Brain microvascular endothelial cell (primary cell): ENCODE measurements at regions not wholly inside any gene's neighbourhood (a gene's known extent, or its start where the extent isn't known, plus 50 kb on each side); places are given as distances from the start of the nearest gene placed in this dataset.

Source experiments
- DNase-seq: peaks from one replicate; pipeline ENCODE4 v3.0.0-alpha.2; 2020
- H3K27ac ChIP-seq: fragments of 250-450 bp; sonication (Bioruptor Pico); 2 replicates; pipeline ENCODE4 v1.5.1; 2020; ENCODE audit warnings: mild to moderate bottlenecking, moderate library complexity
- H3K27me3 ChIP-seq: fragments of 250-450 bp; sonication (Bioruptor Pico); replicated peaks from 2 replicates; pipeline ENCODE4 v1.5.1; 2020; ENCODE audit warnings: mild to moderate bottlenecking
- H3K36me3 ChIP-seq: fragments of 250-450 bp; sonication (Bioruptor Pico); replicated peaks from 2 replicates; pipeline ENCODE4 v1.5.1; 2020; ENCODE audit warnings: mild to moderate bottlenecking
- H3K4me3 ChIP-seq: 2 replicates; pipeline ENCODE4 v1.5.1; 2011; ENCODE audit warnings: low read depth, mild to moderate bottlenecking, control low read depth, low read length, moderate library complexity
- in situ Hi-C: cut with HindIII; loops from 2 replicates; pipeline ENCODE4 v1.10.0; 2017; ENCODE audit warnings: low sequenced_read_pairs, low pct_ligation_motif_present
- TF ChIP-seq, protein P1 (sequence below): IDR thresholded peaks from 2 replicates; pipeline ENCODE4 v1.5.1; 2011; ENCODE audit warnings: low read depth, mild to moderate bottlenecking, moderate library complexity, low read length, control low read depth, inconsistent platforms; ENCODE audit errors: missing control alignments

DNA sequence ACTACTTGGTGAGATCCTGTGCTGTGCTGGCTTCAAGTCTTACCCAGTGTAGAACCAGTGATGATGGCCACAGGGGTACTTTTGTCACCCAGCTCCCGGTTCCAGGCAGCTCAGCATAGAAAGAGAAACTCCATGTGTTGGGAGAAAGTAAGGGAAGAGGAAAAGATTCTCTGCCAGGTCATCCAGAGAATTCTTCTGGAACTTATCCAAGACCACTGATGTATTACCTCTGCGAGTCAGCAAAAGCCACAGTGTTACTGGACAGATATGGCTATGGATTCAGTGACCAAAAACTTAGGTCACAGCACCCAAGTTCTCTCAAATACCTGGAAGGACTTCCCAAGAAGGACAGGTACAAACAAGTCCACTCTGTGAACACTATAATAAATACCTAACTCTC, 399.5 kb upstream of the MIR17HG start:
- TF ChIP-seq, protein P1, sequence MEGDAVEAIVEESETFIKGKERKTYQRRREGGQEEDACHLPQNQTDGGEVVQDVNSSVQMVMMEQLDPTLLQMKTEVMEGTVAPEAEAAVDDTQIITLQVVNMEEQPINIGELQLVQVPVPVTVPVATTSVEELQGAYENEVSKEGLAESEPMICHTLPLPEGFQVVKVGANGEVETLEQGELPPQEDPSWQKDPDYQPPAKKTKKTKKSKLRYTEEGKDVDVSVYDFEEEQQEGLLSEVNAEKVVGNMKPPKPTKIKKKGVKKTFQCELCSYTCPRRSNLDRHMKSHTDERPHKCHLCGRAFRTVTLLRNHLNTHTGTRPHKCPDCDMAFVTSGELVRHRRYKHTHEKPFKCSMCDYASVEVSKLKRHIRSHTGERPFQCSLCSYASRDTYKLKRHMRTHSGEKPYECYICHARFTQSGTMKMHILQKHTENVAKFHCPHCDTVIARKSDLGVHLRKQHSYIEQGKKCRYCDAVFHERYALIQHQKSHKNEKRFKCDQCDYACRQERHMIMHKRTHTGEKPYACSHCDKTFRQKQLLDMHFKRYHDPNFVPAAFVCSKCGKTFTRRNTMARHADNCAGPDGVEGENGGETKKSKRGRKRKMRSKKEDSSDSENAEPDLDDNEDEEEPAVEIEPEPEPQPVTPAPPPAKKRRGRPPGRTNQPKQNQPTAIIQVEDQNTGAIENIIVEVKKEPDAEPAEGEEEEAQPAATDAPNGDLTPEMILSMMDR = no peak
- Histone ChIP-seq H3K36me3 (no peaks in the 10 kb centered on the region), H3K27ac (no peak overlapping the region), H3K27me3 (no peaks in the 10 kb centered on the region), H3K4me3 (no peak overlapping the region)
- in situ Hi-C loops = no loop called here
- DNase-seq = no peak

DNA sequence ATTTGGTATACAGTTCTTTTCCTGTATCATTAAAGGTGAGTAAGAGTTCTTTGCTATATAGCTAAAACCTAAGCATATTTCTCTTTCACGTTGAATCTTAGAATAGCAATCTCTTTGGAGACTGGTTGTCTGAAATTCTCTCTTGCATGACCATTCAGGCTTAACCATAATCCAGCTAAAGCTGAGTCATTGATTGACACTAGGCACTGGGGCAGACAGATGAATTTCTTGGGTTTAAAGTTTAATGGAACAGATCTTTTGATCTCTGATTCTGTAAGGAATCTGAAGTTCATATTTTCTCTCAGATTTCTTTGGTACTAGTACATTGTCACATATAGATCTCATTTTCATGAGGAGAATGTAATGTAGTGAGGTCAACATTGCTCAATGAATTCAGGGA, 397.3 kb upstream of the MIR17HG start:
- TF ChIP-seq, protein P1 = no peak
- no peak overlapping the region for H3K27ac ChIP-seq
- in situ Hi-C loops = no loop called here
- no peaks in the 10 kb centered on the region for H3K27me3 ChIP-seq
- no peak for DNase-seq
- H3K36me3 ChIP-seq = no peaks in the 10 kb centered on the region
- H3K4me3 ChIP-seq = no peak overlapping the region

DNA sequence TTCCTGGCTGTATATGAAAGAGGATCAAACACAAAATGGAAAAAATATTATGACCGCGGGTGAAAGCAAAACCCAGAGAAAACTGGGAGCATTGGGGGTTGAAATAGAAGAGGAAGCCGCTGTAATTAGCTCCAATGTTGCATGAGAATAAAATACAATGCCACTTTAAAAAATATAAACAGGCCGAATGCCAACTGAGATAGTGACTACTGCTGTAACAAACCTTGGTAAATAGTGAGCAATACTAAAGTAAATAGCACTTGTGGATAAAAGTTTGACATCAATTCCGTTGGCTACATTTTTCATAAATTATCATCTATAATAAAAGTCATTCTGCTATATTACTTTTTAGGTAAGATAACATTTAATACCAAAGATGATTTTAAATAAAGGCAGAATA, 395.8 kb upstream of the MIR17HG start:
- TF ChIP-seq, protein P1 = no peak
- in situ Hi-C loops = no loop called here

DNA sequence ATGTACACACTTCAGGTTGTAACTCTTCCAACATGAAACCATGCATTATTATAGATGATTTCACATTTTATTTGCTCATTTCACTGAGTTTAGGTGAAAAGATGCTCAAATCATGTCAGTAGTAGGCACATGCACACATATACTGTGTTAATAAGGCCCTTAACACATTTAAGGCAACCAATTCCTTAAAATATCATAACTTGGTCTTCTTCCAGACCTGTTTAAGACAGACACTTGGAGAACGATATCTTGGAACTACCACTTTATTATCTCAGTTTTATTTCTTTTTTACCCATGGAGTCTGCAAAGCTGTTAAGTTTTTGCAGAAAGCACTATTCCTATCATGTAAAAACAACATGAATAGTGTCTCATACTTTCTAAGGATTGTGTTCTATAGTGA, 395.2 kb upstream of the MIR17HG start:
- Histone ChIP-seq H3K27ac (no peak overlapping the region), H3K27me3 (no peaks in the 10 kb centered on the region), H3K4me3 (no peak overlapping the region), H3K36me3 (no peaks in the 10 kb centered on the region)
- no peak for DNase-seq
- in situ Hi-C loops = no loop called here
- TF ChIP-seq, protein P1 = no peak

More for the DNA sequence above, 395.8 kb upstream of the MIR17HG start:
- Histone ChIP-seq H3K27ac (no peak overlapping the region), H3K4me3 (no peak overlapping the region), H3K27me3 (no peaks in the 10 kb centered on the region), H3K36me3 (no peaks in the 10 kb centered on the region)
- no peak for DNase-seq

DNA sequence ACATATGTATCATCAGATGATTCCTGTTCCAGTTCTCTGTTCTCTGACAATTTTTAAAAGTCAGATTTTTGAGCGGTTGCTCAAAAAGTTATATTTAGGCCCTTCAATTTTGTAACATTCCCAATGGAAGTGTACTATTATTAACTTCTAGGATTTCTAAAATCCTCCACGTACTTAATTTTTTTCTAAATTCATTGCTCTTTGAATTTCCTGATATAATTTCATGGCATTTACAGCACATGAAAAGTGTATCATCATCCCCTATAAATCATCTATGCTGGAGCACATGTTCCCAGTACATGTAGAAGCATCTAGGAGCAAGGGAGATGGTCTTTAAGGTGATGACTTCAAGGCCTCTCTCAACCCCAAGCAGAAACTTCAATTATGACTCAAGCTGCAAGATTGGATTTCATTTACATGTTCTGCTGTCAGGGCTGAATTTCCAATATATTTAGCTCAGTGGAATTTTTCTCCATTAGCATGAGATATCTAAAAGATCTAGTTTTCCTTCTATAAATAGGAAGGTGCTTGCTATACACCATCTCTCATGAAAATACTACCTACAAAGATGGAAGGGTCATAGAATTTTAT, 392.8 kb upstream of the MIR17HG start:
- H3K27me3 ChIP-seq = no peaks in the 10 kb centered on the region
- no peaks in the 10 kb centered on the region for H3K36me3 ChIP-seq
- in situ Hi-C loops = no loop called here
- no peak overlapping the region for H3K4me3 ChIP-seq
- no peak for DNase-seq
- no peak overlapping the region for H3K27ac ChIP-seq
- TF ChIP-seq, protein P1 = no peak

DNA sequence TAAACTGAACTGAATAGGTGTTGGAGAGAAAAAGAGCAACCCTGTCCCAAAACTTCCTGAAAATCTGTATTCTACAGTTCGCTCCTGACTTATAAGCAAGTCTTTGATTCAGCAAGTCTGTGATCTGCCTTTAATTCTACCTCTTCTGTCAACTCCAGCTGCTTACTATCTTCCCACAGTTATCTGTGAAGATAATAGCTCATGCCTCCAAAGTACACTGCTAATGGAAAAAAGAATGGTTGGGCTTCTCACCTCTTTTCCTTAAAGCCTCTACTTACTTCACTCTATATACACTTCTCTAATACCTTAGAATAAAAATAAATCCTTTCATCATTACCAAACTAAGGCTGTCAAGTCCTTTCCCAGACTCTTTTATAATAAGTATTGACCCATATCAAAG, 391.5 kb upstream of the MIR17HG start:
- Histone ChIP-seq H3K4me3 (no peak overlapping the region), H3K27ac (no peak overlapping the region), H3K36me3 (no peaks in the 10 kb centered on the region), H3K27me3 (no peaks in the 10 kb centered on the region)
- in situ Hi-C loops = no loop called here
- DNase-seq = no peak
- TF ChIP-seq, protein P1 = no peak
